Erythroblast (primary cell): ENCODE measurements at regions not wholly inside any gene's neighbourhood (a gene's known extent, or its start where the extent isn't known, plus 50 kb on each side); places are given as distances from the start of the nearest gene placed in this dataset.
"Not testable (repeated sequence)": the region's sequence is repeated elsewhere in the genome, so short reads cannot be mapped to it uniquely, and the experiment has no call there.

Source experiments
- GATA1 ChIP-seq: IDR thresholded peaks from 2 replicates; pipeline ENCODE4 v1.6.1; 2011; ENCODE audit warnings: low read depth, mild to moderate bottlenecking, control low read depth, low read length, moderate library complexity
- POLR2A ChIP-seq: IDR thresholded peaks from 2 replicates; pipeline ENCODE4 v1.6.1; 2011; ENCODE audit warnings: mild to moderate bottlenecking, low read length

GRCh38 chr21:14281188-14281900 lies 65.4 kb downstream of the RBM11 start:
- not testable (repeated sequence) for TF ChIP-seq POLR2A, GATA1
